DOHH2 (cell line): ENCODE measurements at regions not wholly inside any gene's neighbourhood (a gene's known extent, or its start where the extent isn't known, plus 50 kb on each side); places are given as distances from the start of the nearest gene placed in this dataset.

Source experiments
- CTCF ChIP-seq: fragments of 200-600 bp; sonication (generic); IDR thresholded peaks from one replicate; pipeline ENCODE4 v1.5.1; 2014; ENCODE audit warnings: antibody characterized with exemption, mild to moderate bottlenecking, low read depth, low read length; ENCODE audit not compliant: poor library complexity, severe bottlenecking
- EZH2phosphoT487 ChIP-seq: fragments of 200-600 bp; sonication (generic); IDR thresholded peaks from 2 replicates; pipeline ENCODE4 v1.6.1; 2017; ENCODE audit warnings: borderline replicate concordance, mild to moderate bottlenecking, antibody characterized with exemption, low read length, moderate library complexity, mixed read lengths

- no peak for TF ChIP-seq CTCF
- TF ChIP-seq EZH2phosphoT487 = no peak
Observed at GRCh38 chr2:223538920-223539440, 63.2 kb downstream of the SCG2 start.
